H9 (cell line): ENCODE measurements at regions not wholly inside any gene's neighbourhood (a gene's known extent, or its start where the extent isn't known, plus 50 kb on each side); places are given as distances from the start of the nearest gene placed in this dataset.

Source experiments
- DNase-seq: peaks from one replicate; pipeline ENCODE4 v3.0.0-alpha.2; 2017
- H2AFZ ChIP-seq: one replicate; pipeline ENCODE4 v1.6.1; 2013; ENCODE audit warnings: mild to moderate bottlenecking, low read length, control low read depth, moderate library complexity
- H2AK5ac ChIP-seq: 2 replicates; pipeline ENCODE4 v1.6.1; 2013; ENCODE audit warnings: low read length, control low read depth, mixed read lengths; ENCODE audit not compliant: insufficient read length
- H2BK120ac ChIP-seq: one replicate; pipeline ENCODE4 v1.6.1; 2013; ENCODE audit warnings: low read depth, mild to moderate bottlenecking, low read length, control low read depth, inconsistent platforms; ENCODE audit not compliant: poor library complexity, severe bottlenecking
- H2BK12ac ChIP-seq: 2 replicates; pipeline ENCODE4 v1.6.1; 2013; ENCODE audit warnings: low read length, control low read depth, mixed read lengths, low read depth; ENCODE audit not compliant: insufficient read length
- H2BK15ac ChIP-seq: 2 replicates; pipeline ENCODE4 v1.6.1; 2013; ENCODE audit warnings: low read depth, low read length, control low read depth
- H2BK20ac ChIP-seq: one replicate; pipeline ENCODE4 v1.6.1; 2013; ENCODE audit warnings: low read depth, mild to moderate bottlenecking, low read length, control low read depth, inconsistent platforms; ENCODE audit not compliant: poor library complexity, severe bottlenecking
- H2BK5ac ChIP-seq: 2 replicates; pipeline ENCODE4 v1.6.1; 2013; ENCODE audit warnings: low read length, control low read depth, mixed read lengths; ENCODE audit not compliant: insufficient read length
- H3K14ac ChIP-seq: 2 replicates; pipeline ENCODE4 v1.6.1; 2013; ENCODE audit warnings: low read length, control low read depth; ENCODE audit not compliant: insufficient read depth
- H3K18ac ChIP-seq: 2 replicates; pipeline ENCODE4 v1.6.1; 2013; ENCODE audit warnings: low read depth, mild to moderate bottlenecking, mixed read lengths, low read length, control low read depth; ENCODE audit not compliant: insufficient read length
- H3K23ac ChIP-seq: 2 replicates; pipeline ENCODE4 v1.6.1; 2013; ENCODE audit warnings: low read length, control low read depth, mixed read lengths, low read depth; ENCODE audit not compliant: insufficient read length
- H3K23me2 ChIP-seq: 2 replicates; pipeline ENCODE4 v1.6.1; 2013; ENCODE audit warnings: low read depth, mild to moderate bottlenecking, mixed read lengths, low read length, control low read depth; ENCODE audit not compliant: insufficient read length, poor library complexity, severe bottlenecking
- H3K27ac ChIP-seq: 2 replicates; pipeline ENCODE4 v1.5.1; 2013; ENCODE audit warnings: low read length, control low read depth, mixed read lengths, low read depth; ENCODE audit not compliant: insufficient read length
- H3K27me3 ChIP-seq: 2 replicates; pipeline ENCODE4 v1.6.1; 2013; ENCODE audit warnings: low read length, control low read depth, inconsistent platforms; ENCODE audit not compliant: insufficient read depth
- H3K4ac ChIP-seq: 2 replicates; pipeline ENCODE4 v1.6.1; 2013; ENCODE audit warnings: low read depth, mild to moderate bottlenecking, control low read depth, inconsistent platforms, low read length, moderate library complexity
- H3K4me1 ChIP-seq: 2 replicates; pipeline ENCODE4 v1.6.1; 2013; ENCODE audit warnings: low read length, control low read depth, inconsistent platforms; ENCODE audit not compliant: insufficient read depth
- H3K4me2 ChIP-seq: 2 replicates; pipeline ENCODE4 v1.6.1; 2013; ENCODE audit warnings: low read length, control low read depth, mixed read lengths; ENCODE audit not compliant: insufficient read length, insufficient read depth
- H3K56ac ChIP-seq: 2 replicates; pipeline ENCODE4 v1.6.1; 2013; ENCODE audit warnings: low read depth, mild to moderate bottlenecking, mixed read lengths, low read length, control low read depth; ENCODE audit not compliant: insufficient read length
- H3K79me1 ChIP-seq: 2 replicates; pipeline ENCODE4 v1.6.1; 2013; ENCODE audit warnings: low read depth, mild to moderate bottlenecking, moderate library complexity, low read length, control low read depth, inconsistent platforms; ENCODE audit not compliant: insufficient read depth, poor library complexity, severe bottlenecking
- H3K79me2 ChIP-seq: 2 replicates; pipeline ENCODE4 v1.6.1; 2013; ENCODE audit warnings: low read length, control low read depth, inconsistent platforms; ENCODE audit not compliant: insufficient read depth
- H3K9ac ChIP-seq: 2 replicates; pipeline ENCODE4 v1.6.1; 2013; ENCODE audit warnings: low read length, control low read depth, mixed read lengths; ENCODE audit not compliant: insufficient read length; ENCODE audit errors: extremely low read depth
- H3K9me3 ChIP-seq: one replicate; pipeline ENCODE4 v1.6.1; 2013; ENCODE audit warnings: low read depth, low read length, inconsistent platforms; ENCODE audit not compliant: control insufficient read depth
- H3T11ph ChIP-seq: one replicate; pipeline ENCODE4 v1.6.1; 2013; ENCODE audit warnings: mild to moderate bottlenecking, low read length, control low read depth, inconsistent platforms
- H4K20me1 ChIP-seq: one replicate; pipeline ENCODE4 v1.6.1; 2013; ENCODE audit not compliant: control insufficient read depth, insufficient read length, insufficient read depth
- H4K5ac ChIP-seq: 2 replicates; pipeline ENCODE4 v1.6.1; 2013; ENCODE audit warnings: low read depth, mild to moderate bottlenecking, mixed read lengths, low read length, control low read depth; ENCODE audit not compliant: insufficient read length
- H4K8ac ChIP-seq: replicated peaks from 2 replicates; pipeline ENCODE4 v1.6.1; 2013; ENCODE audit warnings: low read length, control low read depth, mixed read lengths, low read depth; ENCODE audit not compliant: insufficient read length
- H4K91ac ChIP-seq: 2 replicates; pipeline ENCODE4 v1.6.1; 2013; ENCODE audit warnings: low read depth, mild to moderate bottlenecking, moderate library complexity, mixed read lengths, low read length, control low read depth; ENCODE audit not compliant: insufficient read length
- H3K27ac Mint-ChIP-seq, 3 experiments: 2 replicates in 2 of 3; 3 replicates in 1 of 3; pipeline ENCODE4 v1.8.0; 2020 to 2021; ENCODE audit warnings: mixed read lengths in 3 of 3, mild to moderate bottlenecking in 1 of 3, moderate library complexity in 1 of 3
- H3K27me3 Mint-ChIP-seq: 2 replicates; pipeline ENCODE4 v1.8.0; 2021; ENCODE audit warnings: low read depth, mild to moderate bottlenecking, moderate library complexity, mixed read lengths
- H3K36me3 Mint-ChIP-seq, 3 experiments: 2 replicates in 2 of 3; 3 replicates in 1 of 3; pipeline ENCODE4 v1.8.0; 2020 to 2021; ENCODE audit warnings: low read depth in 3 of 3, mixed read lengths in 3 of 3; ENCODE audit not compliant: insufficient read depth in 1 of 3
- H3K4me1 Mint-ChIP-seq, 2 experiments: 2 replicates each; pipeline ENCODE4 v1.8.0; 2020; ENCODE audit warnings: mixed read lengths in 2 of 2
- H3K4me3 Mint-ChIP-seq, 2 experiments: 2 replicates in 1 of 2; 3 replicates in 1 of 2; pipeline ENCODE4 v1.8.0; 2020 to 2021; ENCODE audit warnings: mild to moderate bottlenecking in 2 of 2, mixed read lengths in 2 of 2, moderate library complexity in 1 of 2
- H3K9me3 Mint-ChIP-seq, 2 experiments: 2 replicates in 1 of 2; 3 replicates in 1 of 2; pipeline ENCODE4 v1.8.0; 2020; ENCODE audit warnings: mild to moderate bottlenecking in 2 of 2, mixed read lengths in 2 of 2, moderate library complexity in 1 of 2
- CTCF ChIP-seq: fragments of 200-600 bp; sonication (generic); conservative IDR thresholded peaks from 3 replicates; pipeline ENCODE4 v1.8.0; 2021; ENCODE audit warnings: antibody characterized with exemption, mild to moderate bottlenecking
- WGBS: extraction: QIAGEN DNeasy Blood & Tissue Kit; methylation state at CpG from one replicate; pipeline ENCODE4 v1.1.7; 2013; ENCODE audit warnings: missing lambda C conversion rate, low lambda C conversion rate, mixed read lengths; ENCODE audit not compliant: insufficient read length; ENCODE audit errors: extremely low coverage; 5-methylcytosine and 5-hydroxymethylcytosine counted together

- Histone ChIP-seq H3K79me2 (no peaks in the 10 kb centered on the region), H3K4me1 (no peaks in the 10 kb centered on the region), H3K23ac (no peak overlapping the region), H3T11ph (no peak overlapping the region), H3K4me2 (no peak overlapping the region), H3K27ac (no peak overlapping the region), H4K5ac (no peak overlapping the region), H3K79me1 (no peaks in the 10 kb centered on the region), H2AFZ (no peak overlapping the region), H3K56ac (no peak overlapping the region), H3K9me3 (no peaks in the 10 kb centered on the region), H2BK120ac (no peak overlapping the region), H2BK15ac (no peak overlapping the region), H2BK12ac (no peak overlapping the region), H3K23me2 (no peaks in the 10 kb centered on the region), H2BK5ac (no peak overlapping the region), H4K20me1 (no peaks in the 10 kb centered on the region), H4K91ac (no peak overlapping the region), H2BK20ac (no peak overlapping the region), H3K4ac (no peak overlapping the region), H3K18ac (no peak overlapping the region), H4K8ac (no peak overlapping the region), H3K27me3 (no peaks in the 10 kb centered on the region), H3K14ac (no peak overlapping the region), H3K9ac (no peak overlapping the region), H2AK5ac (no peak overlapping the region)
- TF ChIP-seq CTCF, result no peak
- Mint-ChIP-seq H3K4me1 (peaks cover 3 to 8% of the 10 kb centered on the region in 2 experiments; a peak in 2 of 4 replicates), H3K4me3 (no peak overlapping the region), H3K9me3 (no peaks in the 10 kb centered on the region; a peak in 1 of 5 replicates), H3K27ac (no peak overlapping the region), H3K27me3 (no peaks in the 10 kb centered on the region; the same call in 1 of the 2 replicates), H3K36me3 (no peaks in the 10 kb centered on the region)
- no CpG with 5 or more reads among the region's 3 CpGs for WGBS
- no peak for DNase-seq
These were observed 445.9 kb upstream of the ANO3 start for GRCh38 chr11:25886036-25886435.
